ENCODE measurements at regions not wholly inside any gene's neighbourhood (a gene's known extent, or its start where the extent isn't known, plus 50 kb on each side); places are given as distances from the start of the nearest gene placed in this dataset.

DNA sequence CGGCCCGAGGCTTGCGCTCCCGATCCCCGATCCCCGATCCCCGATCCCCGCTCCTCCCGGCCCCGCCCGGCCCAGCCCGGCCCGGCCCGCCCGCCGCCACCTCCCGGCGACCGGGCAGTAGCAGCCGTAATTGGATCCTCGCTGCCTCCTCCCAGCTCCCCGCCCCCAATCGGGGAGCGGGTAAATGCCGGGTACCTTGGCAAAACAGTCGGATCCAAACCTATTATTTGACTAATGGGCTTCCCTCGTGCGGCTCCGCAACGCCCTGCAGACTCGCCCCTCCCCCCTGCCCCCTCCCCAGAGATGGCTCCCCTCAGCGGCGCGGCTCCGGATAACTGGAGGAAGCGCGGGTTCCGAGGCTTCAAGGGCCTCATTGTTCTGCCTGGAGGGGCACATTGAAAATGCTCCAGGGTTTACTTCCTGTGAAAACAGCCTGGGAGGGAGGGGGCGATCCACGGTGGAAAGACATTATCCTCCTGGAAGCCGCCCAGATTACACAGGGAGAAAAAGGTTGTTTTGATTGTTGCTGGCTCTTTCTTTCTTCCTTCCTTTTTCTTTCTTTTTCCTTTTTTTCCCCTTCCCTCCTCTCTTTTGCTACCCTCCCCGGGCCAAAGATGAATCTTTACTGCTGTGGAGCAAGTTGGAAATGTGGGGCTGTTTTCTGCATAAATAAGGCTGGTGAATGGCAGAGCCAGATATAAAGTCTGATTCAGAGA is 94.7 kb upstream of the ZMIZ1 start:
- ATAC-seq: peak; percentile 77

DNA sequence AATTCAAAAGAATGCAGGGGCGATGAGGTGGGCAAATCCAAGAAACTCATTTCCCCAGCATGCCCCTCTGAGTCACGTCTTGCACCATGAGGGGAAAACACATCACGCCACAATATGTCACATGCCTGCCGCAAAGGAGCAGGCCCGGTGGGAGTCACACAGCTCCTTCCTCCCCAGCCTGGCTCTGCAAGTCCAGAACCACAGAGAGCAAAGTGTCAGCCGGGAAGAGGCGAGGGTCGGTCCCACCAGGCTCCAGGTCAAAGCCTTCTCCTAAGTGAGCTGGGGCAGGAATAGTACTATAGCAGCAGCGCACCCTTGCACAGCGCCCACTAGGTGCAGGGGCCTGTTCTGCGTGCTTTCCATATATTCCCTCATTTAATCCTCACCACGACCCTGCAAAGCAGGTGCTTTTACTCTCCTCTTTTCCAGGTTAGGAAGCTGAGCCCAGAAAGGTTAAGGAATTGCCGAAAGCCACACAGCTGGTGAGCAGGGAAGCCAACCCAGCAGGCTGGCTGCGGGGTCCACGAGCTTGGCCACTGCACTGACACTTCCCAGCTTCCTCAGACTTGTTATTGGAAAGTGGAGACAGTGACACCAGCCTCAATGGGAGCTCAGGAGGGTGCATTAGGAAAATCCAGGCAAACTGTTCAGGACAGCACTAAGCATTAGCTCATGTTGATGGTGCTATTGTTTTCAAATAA is 94.0 kb upstream of the ZMIZ1 start:
- ATAC-seq: peak; percentile 49

DNA sequence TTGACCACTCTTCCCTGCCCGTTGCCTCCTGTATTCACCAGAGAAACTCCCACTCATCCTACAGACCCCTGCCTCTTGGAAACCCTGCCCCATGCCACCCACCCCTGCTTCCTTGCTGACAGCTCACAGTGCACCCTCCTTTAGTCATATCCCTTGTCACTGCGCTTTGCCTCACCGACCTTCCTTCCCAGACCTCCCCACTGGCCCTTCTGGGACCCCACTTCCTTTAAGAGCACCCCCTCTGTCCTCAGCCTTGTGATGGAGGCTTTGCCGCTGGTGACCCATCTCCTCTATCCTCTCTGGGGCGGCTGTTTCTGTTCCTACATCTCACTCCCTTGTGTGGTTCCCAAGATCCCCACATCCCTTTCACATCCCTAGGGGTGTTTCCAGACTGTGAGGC is 92.8 kb upstream of the ZMIZ1 start:
- ATAC-seq: no peak

GRCh38 chr10:78976825-78977755 is 91.7 kb upstream of the ZMIZ1 start:
- no peak for ATAC-seq

DNA sequence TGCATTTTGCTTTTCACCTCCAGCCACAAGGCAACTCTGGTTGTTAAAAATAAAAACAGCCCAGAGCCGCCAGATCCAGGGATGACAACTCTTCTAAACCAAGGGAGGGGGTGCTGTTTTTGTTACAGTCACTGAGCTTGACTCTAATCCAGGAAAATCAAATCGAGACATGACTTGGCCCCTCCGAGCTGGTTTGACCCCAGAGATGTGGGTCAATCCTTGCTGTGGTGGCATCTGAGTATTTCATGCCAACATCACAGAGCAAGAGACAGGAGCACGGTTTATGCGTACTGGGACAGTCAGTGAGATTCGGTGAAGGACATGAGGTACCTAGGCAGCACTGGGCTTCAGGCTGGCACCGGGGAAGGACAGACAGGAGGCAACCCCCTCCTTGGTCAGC is 88.8 kb upstream of the ZMIZ1 start:
- ATAC-seq: no peak

- no peak for ATAC-seq
These were observed 88.4 kb upstream of the ZMIZ1 start for GRCh38 chr10:78980354-78980753.

GRCh38 chr10:78980815-78981214 is 88.0 kb upstream of the ZMIZ1 start:
- no peak for ATAC-seq

DNA sequence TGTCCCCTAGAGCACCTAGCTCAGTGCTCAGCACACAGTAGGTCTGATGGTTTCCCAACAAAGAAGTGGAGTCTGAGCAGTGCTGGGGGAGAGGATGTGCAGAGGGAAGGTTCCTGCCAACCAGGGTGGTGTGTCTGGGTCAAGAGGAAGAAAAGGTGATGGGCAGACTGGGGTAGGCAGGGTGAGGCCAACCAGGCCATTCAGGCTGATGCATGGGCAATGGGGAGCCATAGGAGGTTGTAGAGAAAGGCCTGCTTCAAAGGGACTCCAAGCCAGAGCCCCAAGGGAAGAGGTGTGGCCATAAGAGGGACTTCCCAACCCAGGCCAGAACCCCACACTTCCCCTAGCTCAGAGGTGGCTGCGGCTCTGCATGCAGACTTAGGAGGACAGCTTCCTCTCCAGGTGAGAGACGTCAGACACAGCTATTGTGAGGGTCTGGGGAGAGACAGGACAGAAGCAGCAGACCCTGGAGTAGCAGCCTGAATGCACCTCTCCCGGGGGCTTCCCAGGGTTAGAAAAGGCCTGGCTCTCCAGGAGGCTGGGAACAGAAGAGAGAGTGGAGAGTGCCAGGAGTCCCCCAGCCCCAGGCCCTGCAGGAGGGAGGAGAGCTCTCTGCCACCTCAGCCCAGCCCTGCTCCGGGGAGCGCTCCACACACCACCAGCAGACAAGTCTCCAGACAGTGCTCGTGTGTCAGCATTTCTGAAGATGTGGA is 87.4 kb upstream of the ZMIZ1 start:
- no peak for ATAC-seq

GRCh38 chr10:78981970-78982281 is 86.8 kb upstream of the ZMIZ1 start:
- ATAC-seq: no peak

- no peak for ATAC-seq
These were observed 86.0 kb upstream of the ZMIZ1 start for GRCh38 chr10:78982726-78983125.

GRCh38 chr10:78983608-78984007 is 85.2 kb upstream of the ZMIZ1 start:
- ATAC-seq: no peak

DNA sequence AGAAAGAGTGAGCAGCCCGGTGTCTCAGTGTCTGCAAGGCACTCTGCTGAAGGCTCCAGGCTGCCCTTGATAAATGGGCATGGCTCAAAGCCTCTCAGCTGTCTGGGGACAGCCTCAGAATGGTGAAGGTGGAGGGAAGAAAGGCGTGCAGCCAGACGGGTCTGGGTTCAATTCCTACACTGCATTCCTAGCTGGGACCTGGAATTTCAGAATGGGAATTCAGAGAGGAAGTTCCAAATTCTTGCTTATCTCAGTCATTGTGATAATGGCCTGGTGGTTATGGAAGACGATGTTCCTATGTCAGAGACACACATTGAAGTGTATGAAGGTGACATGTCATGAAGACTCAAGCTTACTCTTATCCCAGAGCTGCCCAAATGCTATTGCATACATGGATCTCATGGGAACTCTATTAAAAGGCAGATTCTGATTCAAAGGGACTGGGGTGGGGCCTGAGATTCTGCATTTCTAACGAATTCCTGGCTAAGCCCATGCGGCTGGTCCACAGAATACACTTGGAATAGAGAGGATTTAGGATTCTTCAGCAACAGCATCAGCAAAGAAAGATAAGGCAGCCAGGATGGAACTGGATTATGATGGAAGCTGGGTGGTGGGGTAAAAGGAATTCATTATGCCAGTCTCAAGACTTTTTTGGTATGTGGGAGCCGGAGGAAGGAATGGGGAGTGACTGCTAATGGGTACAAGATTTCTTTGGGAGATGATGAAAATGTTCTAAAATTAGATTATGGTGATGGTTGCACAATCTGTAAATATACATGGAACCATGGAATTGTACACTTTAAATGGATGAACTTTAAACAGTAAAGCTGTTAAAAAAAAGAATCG is 82.6 kb upstream of the ZMIZ1 start:
- no peak for ATAC-seq

DNA sequence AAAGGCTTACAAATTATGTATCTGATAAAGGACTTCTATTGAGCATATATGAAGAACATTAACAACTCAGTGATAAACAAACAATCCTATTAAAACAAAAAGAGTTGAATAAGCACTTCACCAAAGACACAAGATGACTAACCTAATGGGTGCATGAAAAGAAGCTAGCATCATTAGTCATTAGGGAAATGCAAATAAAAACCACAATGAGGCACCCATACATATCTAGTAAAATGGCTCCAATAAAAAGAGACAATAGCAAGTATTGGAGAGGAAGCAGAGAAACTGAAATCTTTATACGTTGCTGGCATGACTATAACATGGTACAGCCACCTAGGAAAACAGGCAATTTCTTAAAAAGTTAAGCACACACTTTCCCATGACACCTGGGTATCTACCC is 77.6 kb upstream of the ZMIZ1 start:
- peak; percentile 80 for ATAC-seq

DNA sequence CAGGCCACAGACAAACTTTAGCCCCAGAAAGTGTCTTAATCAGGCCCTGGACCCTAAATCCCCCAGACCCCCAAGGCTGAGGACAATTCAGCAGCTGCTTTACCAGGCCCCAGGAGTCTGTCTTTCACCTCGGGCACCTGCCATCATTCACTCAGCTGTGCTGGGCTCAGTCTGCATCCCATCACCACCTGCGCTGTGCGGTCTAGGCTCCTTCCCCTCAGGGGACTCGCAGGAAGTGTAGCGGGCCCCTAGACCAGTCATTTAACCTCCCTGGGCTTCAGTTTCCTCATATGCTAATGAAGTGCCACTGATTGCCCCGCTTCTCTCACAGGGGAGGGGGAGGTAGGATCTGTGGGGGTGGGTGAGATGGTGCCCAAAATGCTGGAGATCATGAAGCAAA is 76.4 kb upstream of the ZMIZ1 start:
- ATAC-seq: no peak

DNA sequence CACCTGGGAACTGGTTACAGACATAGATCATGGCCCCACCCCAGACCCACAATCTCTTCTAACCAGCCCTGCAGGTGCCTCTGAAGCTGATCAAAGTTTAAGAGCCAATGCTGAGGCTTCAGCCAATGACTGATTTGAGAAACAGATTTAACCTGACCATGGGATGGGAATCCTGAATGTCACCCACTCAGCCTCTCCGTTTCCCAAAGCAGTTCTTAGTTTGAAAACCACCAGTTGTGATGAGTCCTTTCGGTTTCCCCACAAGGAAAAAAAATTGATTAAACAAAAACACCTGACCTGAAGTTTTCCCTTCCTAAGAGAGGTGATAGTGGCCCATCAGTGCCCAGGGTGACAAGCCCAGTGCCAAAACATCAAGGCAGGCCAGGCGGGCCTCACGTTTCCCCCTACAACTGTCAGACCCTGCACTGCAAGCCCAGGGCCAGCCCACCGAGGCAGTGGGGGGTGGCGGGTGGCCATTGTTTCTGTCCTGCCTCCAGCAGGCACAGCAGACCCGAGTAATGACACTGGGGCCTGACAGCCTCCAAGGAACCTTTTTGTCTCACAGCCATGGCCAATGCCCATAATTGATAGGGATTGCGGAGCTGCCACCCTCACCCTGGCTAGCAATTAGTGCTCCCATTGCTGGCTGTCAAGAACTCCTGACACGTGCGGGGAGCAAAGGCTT is 75.4 kb upstream of the ZMIZ1 start:
- ATAC-seq: no peak

DNA sequence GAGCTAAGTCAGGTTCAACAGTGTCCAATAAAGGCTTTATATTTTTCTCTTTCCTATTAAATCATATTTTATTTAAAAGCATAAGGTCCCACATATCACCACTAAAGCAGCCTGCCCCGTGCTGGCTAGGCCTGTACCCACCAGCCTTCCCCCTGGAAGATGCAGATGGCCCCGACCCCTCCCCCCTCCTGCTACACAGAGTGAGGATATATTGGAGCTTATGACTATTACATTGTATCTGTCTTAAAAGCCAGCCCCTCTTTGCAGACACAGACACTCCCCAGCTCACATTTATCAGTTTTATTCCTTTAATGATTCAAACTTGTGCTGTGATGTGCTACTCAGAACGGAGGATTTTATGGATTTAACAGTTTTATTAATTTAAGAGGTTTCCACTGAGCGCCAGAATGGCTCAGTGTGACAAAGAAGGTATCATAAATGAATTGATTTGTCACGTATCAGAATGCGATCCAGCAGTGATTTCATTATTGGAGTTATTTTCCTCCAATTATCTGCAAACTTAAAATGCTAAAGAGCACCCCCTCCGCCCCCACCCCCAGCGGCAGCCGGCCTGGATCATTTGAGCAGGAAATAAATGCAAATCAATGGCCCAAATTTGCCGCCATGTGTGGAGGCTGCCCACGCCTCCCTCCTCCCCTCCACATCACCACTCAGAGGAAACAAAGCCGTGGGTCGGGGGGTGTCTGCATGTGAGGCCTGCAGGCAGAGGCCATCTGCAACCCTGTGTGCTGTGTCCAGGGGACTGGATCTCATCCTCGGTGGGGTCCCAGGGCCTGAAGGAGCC is 72.6 kb upstream of the ZMIZ1 start:
- ATAC-seq: no peak

DNA sequence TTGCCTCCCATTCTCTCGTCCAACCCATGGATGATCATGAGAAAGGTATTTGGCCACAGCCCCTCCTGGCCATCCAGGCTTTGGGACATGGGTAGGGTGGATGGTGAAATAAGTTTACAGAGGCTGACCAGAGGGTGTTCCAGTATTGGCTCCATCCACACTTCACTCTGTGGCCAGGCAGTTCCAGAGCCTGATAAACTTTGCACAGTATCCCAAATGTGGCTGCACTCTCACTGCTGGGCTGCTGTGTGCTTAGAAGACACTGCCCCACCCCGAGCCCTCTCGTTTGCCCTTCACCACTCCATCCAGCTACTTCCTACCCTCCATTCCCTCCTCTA is 72.0 kb upstream of the ZMIZ1 start:
- ATAC-seq: no peak

DNA sequence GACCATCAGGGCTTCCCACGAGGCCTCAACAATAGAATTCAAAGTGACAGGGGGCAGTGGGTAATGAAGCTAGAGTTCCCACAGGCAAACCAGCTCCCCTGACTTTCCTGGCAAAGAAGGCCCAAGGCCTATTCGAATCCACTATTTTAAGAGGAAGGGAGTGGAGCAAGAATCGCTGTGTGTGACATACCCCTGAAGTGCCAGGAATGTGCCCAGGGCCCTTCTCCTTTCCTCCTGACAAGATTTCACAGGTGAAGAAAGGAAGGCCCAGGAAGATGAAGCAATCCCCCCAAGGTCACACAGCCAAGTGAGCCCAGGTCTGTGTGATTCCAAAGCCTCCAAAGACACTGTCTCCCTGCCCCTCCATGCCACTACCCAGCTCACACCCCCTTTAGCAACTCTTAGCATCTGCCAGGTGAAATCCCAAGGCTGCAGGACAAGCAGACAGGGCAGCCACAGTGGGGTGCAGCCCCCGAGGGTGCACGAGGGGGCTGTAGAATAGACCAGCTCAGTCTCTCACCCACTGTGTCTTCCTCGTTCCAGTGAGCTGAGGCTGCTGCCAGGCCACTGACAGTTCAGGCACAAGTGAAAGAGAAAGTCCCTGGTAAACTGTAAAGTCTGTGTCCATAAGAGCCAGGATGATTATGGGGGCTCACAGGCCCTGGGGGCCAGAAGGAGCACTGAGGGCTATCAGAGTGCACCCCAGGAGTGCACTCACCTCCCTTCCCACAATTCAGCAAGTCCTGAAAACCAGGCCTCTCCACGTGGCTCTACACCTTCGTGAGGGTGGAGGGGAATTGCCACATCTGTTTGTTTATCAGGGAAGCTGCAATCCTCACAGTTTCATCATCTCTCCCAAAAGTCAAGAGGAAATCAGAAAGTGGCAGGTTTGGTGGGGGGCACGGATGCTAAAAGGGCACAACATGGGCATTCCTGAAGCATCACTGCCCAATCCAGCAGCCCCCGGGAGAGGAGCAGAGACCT is 70.8 kb upstream of the ZMIZ1 start:
- no peak for ATAC-seq
